ENCODE measurements at regions not wholly inside any gene's neighbourhood (a gene's known extent, or its start where the extent isn't known, plus 50 kb on each side); places are given as distances from the start of the nearest gene placed in this dataset.
"Not testable (repeated sequence)": the region's sequence is repeated elsewhere in the genome, so short reads cannot be mapped to it uniquely, and the experiment has no call there.

DNA sequence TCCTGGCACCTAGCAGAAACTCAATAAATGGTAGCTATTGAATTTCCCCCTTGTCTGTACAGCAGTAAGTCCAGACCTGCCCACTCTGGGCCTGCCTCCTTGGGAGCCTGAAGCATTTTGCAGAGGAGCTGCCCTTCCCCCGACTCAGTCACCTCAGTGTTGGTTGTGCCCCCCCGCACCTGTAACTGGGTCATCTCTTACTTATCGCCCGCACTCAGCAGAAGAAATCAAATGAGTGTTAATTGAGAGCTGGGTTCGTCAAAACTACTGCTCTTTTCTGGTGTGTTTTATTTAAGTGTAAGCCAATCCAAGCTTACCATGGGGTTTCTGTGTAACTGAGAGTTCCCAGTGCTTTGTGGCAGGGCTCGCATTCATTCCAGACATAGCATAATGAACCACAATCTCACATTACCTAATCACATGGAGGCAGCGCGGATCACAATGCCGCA, 175.5 kb upstream of the IRF2BP2 start:
- not testable (repeated sequence) for H3K27ac ChIP-seq (ENCODE audit: low read depth, low read length); H3K4me3 ChIP-seq (ENCODE audit: low read depth, low read length); H3K9me3 ChIP-seq (ENCODE audit: control insufficient read depth, insufficient read depth, low read length); H3K36me3 ChIP-seq (ENCODE audit: control insufficient read depth, insufficient read depth, low read length); DNase-seq (ENCODE audit: low read depth in 4 of 6, low spot score in 6 of 6); H3K27me3 ChIP-seq (ENCODE audit: control insufficient read depth, insufficient read depth, low read length); H3K4me1 ChIP-seq (ENCODE audit: control insufficient read depth, insufficient read depth, low read length)
- no CpG with 5 or more reads among the region's 9 CpGs for WGBS (ENCODE audit: insufficient coverage)

DNA sequence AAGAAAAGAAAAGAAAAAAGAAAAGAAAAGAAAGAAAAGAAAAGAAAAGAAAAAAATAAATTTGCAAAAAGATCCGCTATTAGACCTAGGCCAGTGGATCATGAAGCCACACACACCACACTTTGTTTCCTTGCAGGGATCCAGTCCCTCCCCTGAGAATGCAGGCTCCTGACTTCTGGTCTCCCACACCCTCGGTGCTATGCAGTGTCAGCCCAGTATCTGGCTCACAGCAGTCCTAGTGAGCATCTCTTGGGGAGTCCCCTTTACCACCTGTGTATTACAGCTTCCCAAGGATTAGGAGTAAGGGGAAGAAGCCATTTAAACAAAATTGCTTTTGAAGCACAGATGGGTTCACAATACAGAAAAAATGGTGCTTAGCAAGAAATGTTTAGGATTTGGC, 174.1 kb upstream of the IRF2BP2 start:
- H3K27me3 ChIP-seq (ENCODE audit: control insufficient read depth, insufficient read depth, low read length); H3K4me3 ChIP-seq (ENCODE audit: low read depth, low read length); H3K27ac ChIP-seq (ENCODE audit: low read depth, low read length); H3K36me3 ChIP-seq (ENCODE audit: control insufficient read depth, insufficient read depth, low read length); H3K4me1 ChIP-seq (ENCODE audit: control insufficient read depth, insufficient read depth, low read length); DNase-seq (ENCODE audit: low read depth in 4 of 6, low spot score in 6 of 6); H3K9me3 ChIP-seq (ENCODE audit: control insufficient read depth, insufficient read depth, low read length): not testable (repeated sequence)
- WGBS (ENCODE audit: insufficient coverage), result no CpG with 5 or more reads among the region's 2 CpGs

DNA sequence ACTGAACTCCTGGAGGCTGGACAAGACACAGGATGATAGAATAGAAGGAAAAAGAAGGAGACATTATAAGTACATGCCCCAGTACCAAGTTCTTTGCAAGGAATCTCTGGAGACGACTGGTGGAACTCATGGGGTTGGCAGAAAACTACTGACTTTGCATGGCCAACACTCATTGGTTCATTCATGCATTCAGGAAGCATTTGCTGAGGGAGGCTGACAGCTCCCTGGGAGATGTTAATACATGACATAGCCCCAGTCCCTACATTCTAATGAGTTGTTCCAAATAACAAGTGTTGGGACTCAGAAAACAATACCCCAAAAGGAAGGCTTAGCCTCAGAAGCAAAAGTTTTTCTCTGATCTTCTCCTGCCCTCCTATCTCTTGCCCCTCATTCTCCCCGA, 172.8 kb upstream of the IRF2BP2 start:
- Histone ChIP-seq H3K4me3 (ENCODE audit: low read depth, low read length) (no peak overlapping the region), H3K36me3 (ENCODE audit: control insufficient read depth, insufficient read depth, low read length) (no peaks in the 10 kb centered on the region), H3K4me1 (ENCODE audit: control insufficient read depth, insufficient read depth, low read length) (no peaks in the 10 kb centered on the region), H3K9me3 (ENCODE audit: control insufficient read depth, insufficient read depth, low read length) (no peaks in the 10 kb centered on the region), H3K27ac (ENCODE audit: low read depth, low read length) (no peak overlapping the region), H3K27me3 (ENCODE audit: control insufficient read depth, insufficient read depth, low read length) (no peaks in the 10 kb centered on the region)
- 55% methylated on average over 2 of the region's 2 CpGs for WGBS (ENCODE audit: insufficient coverage)
- peak in 1 of 6 donors; percentile 64 for DNase-seq (ENCODE audit: low read depth in 4 of 6, low spot score in 6 of 6)

DNA sequence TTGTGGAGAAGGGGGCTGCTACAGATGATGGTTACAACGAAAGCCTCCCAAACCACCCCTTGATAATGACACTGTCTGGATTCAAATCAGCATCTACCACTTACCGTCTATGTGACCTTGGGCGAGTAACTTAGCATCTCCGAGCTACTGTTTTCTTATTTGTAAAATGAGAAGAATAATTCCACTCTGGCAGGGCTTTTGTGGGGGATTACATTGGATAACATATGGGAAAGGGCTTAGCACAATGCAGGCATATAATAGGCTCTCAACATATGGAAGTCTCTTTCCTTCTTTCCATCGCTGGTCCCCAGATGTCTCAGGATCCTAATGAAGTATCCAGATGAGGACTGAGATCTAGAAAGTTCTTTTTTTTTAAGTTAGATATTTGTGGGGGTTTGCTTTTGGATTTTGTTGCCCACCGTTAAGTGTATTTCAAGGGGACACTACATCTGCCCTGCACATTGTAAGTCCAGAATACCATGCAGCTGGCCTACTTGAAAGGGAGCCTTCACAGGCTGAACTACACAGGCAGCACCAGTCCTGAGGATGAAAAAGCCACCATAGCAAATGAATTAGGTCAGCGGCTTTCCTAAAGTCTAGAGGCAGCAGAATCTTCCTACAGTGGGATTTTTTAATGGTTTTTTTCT, 172.2 kb upstream of the IRF2BP2 start:
- 75% methylated on average over 6 of the region's 7 CpGs for WGBS (ENCODE audit: insufficient coverage)
- peak in 1 of 6 donors; percentile 61 for DNase-seq (ENCODE audit: low read depth in 4 of 6, low spot score in 6 of 6)

DNA sequence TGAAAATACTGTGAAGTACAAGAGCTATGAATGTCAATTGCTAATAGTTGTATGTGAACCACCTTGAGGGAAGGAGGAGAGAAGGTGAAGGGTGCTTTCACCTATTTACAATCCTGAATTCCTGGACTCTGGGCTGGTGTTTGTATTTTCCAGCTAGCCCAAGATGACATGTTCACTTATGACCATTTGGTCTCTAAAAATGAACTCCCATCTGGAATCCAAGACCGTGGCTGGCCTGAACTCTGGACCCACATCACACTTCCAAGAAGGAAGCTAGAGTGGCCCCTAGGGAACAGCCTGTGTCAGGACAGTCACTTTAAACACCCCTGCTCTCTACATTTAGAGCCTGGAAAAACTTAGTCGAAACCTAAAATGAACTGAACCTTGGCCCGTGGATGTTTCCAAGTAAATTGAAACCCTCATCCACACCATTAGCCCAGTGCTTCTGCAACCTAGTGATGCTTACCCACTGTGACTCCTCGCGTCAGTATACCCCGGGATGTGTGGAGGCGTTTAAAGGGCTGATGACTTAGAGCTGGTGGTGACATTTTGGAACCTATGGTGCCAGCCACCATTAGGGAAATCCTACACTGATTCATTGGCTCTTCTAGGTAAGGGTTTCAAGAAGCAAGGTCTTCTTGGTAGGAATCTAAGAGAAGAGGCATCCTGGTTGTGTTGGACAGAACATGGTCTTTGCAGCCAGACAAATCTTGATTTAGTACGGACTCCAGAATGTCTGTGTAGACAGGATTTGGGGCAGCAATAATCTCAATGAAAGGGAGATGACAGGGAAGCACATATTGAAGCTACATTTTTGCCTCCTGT, 171.5 kb upstream of the IRF2BP2 start:
- DNase-seq (ENCODE audit: low read depth in 4 of 6, low spot score in 6 of 6), result no peak
- peaks cover 5% of the 10 kb centered on the region for H3K27me3 ChIP-seq (ENCODE audit: control insufficient read depth, insufficient read depth, low read length)
- WGBS (ENCODE audit: insufficient coverage), result 95% methylated on average over 8 of the region's 8 CpGs

More for the DNA sequence above, 172.2 kb upstream of the IRF2BP2 start:
- no peak overlapping the region for H3K4me3 ChIP-seq (ENCODE audit: low read depth, low read length)
- H3K9me3 ChIP-seq (ENCODE audit: control insufficient read depth, insufficient read depth, low read length), result no peaks in the 10 kb centered on the region
- H3K36me3 ChIP-seq (ENCODE audit: control insufficient read depth, insufficient read depth, low read length), result no peaks in the 10 kb centered on the region
- no peaks in the 10 kb centered on the region for H3K27me3 ChIP-seq (ENCODE audit: control insufficient read depth, insufficient read depth, low read length)
- H3K4me1 ChIP-seq (ENCODE audit: control insufficient read depth, insufficient read depth, low read length), result no peaks in the 10 kb centered on the region
- no peak overlapping the region for H3K27ac ChIP-seq (ENCODE audit: low read depth, low read length)

DNA sequence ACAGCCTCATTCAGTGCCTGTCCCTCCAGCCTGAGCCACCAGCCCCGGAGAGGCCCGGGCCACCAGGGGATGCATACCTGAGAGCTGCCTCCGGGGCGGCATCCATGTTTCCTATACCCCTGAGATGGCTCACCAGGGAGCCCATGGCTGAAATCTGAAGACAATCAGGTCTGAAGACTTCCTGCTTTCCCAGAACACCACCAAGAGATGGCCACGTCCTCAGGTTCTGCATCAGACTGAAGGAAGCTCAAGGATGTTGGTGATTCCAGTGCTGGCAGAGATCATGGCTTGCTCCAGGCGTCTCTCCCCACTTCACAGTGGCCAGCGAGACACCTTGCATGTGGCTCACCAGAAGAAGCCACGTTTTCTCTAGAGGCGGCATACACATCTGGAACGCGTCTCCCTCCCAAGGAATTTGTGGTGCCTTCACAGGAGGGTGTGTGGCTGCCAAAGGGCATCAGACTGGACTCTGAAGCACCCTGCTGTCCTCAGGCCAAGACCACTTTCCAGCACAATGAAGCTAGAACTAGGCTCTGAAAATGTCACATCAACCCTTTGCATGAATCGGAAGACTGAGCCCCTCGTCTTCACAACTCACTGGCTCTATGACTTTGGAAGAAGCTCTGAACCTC, 170.7 kb upstream of the IRF2BP2 start:
- Histone ChIP-seq H3K27ac (ENCODE audit: low read depth, low read length) (no peak overlapping the region), H3K4me3 (ENCODE audit: low read depth, low read length) (no peak overlapping the region), H3K27me3 (ENCODE audit: control insufficient read depth, insufficient read depth, low read length) (peaks cover 6% of the 10 kb centered on the region), H3K9me3 (ENCODE audit: control insufficient read depth, insufficient read depth, low read length) (no peaks in the 10 kb centered on the region), H3K36me3 (ENCODE audit: control insufficient read depth, insufficient read depth, low read length) (no peaks in the 10 kb centered on the region), H3K4me1 (ENCODE audit: control insufficient read depth, insufficient read depth, low read length) (no peaks in the 10 kb centered on the region)
- DNase-seq (ENCODE audit: low read depth in 4 of 6, low spot score in 6 of 6), result no peak
- 89% methylated on average over 13 of the region's 13 CpGs for WGBS (ENCODE audit: insufficient coverage)

More for the DNA sequence above, 171.5 kb upstream of the IRF2BP2 start:
- Histone ChIP-seq H3K4me1 (ENCODE audit: control insufficient read depth, insufficient read depth, low read length) (no peaks in the 10 kb centered on the region), H3K9me3 (ENCODE audit: control insufficient read depth, insufficient read depth, low read length) (no peaks in the 10 kb centered on the region), H3K36me3 (ENCODE audit: control insufficient read depth, insufficient read depth, low read length) (no peaks in the 10 kb centered on the region), H3K4me3 (ENCODE audit: low read depth, low read length) (no peak overlapping the region), H3K27ac (ENCODE audit: low read depth, low read length) (no peak overlapping the region)

DNA sequence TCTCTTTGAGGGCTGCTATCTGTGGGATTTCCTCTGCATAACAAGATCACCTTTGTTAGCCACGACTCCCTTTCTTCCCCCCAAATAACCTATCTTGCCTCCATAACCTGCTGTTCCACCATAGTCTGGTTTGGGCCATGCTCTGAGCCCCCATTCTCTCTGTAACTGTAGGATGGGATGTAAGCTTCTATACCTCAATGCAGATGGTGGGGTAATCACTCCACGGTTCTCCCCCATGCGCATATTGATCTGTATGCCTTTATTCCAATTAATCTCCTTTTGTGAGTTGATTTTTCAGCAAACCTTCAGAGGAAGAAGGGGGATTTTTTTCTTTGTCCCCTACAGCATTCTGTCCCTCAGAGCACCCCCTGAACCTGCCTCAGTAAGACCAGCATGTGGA, 170.1 kb upstream of the IRF2BP2 start:
- H3K27me3 ChIP-seq (ENCODE audit: control insufficient read depth, insufficient read depth, low read length), result peaks cover 6% of the 10 kb centered on the region
- no peaks in the 10 kb centered on the region for H3K4me1 ChIP-seq (ENCODE audit: control insufficient read depth, insufficient read depth, low read length)
- 67% methylated on average over 1 of the region's 3 CpGs for WGBS (ENCODE audit: insufficient coverage)
- H3K4me3 ChIP-seq (ENCODE audit: low read depth, low read length), result no peak overlapping the region
- no peaks in the 10 kb centered on the region for H3K9me3 ChIP-seq (ENCODE audit: control insufficient read depth, insufficient read depth, low read length)
- no peak overlapping the region for H3K27ac ChIP-seq (ENCODE audit: low read depth, low read length)
- no peaks in the 10 kb centered on the region for H3K36me3 ChIP-seq (ENCODE audit: control insufficient read depth, insufficient read depth, low read length)
- DNase-seq (ENCODE audit: low read depth in 4 of 6, low spot score in 6 of 6), result no peak

DNA sequence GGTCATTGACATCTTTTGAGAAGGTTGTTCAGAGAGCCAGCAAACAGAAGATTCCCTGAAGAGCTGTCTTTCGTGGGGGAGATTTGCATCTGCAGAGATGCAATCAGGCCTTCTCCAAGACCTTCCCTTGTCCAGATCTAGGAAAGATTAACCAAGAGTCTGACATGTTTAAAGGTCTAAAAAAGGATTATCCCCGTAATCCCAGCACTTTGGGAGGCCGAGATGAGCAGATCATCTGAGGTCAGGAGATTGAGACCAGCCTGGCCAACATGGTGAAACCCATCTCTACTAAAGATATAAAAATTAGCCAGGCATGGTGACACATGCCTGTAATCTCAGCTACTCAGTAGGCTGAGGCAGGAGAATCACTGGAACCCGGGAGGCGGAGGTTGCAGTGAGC, 169.6 kb upstream of the IRF2BP2 start:
- not testable (repeated sequence) for H3K4me3 ChIP-seq (ENCODE audit: low read depth, low read length); H3K9me3 ChIP-seq (ENCODE audit: control insufficient read depth, insufficient read depth, low read length); H3K27me3 ChIP-seq (ENCODE audit: control insufficient read depth, insufficient read depth, low read length); H3K27ac ChIP-seq (ENCODE audit: low read depth, low read length); DNase-seq (ENCODE audit: low read depth in 4 of 6, low spot score in 6 of 6); H3K4me1 ChIP-seq (ENCODE audit: control insufficient read depth, insufficient read depth, low read length); H3K36me3 ChIP-seq (ENCODE audit: control insufficient read depth, insufficient read depth, low read length)
- 95% methylated on average over 5 of the region's 5 CpGs for WGBS (ENCODE audit: insufficient coverage)

DNA sequence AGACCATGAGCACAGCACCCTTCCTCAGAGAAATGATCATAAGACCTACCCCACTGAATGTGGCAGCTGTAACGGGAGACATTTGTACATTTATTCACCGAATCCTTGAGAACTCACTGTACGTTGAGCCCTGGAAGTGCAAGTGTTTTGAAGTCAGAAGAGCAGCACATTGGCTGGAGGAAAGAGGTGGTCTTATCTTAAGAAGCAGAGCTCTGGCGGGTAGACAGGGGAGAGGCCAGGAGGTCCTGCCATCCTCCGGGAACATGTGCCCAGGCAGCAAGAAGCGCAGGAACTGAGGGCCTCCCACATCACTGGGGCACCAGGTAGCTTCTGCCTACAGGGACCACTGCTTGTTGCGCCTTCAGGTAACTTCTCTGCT, 169.2 kb upstream of the IRF2BP2 start:
- H3K4me3 ChIP-seq (ENCODE audit: low read depth, low read length), result no peak overlapping the region
- DNase-seq (ENCODE audit: low read depth in 4 of 6, low spot score in 6 of 6), result no peak
- H3K9me3 ChIP-seq (ENCODE audit: control insufficient read depth, insufficient read depth, low read length), result no peaks in the 10 kb centered on the region
- H3K27me3 ChIP-seq (ENCODE audit: control insufficient read depth, insufficient read depth, low read length), result peaks cover 6% of the 10 kb centered on the region
- 81% methylated on average over 7 of the region's 7 CpGs for WGBS (ENCODE audit: insufficient coverage)
- H3K36me3 ChIP-seq (ENCODE audit: control insufficient read depth, insufficient read depth, low read length), result no peaks in the 10 kb centered on the region
- no peak overlapping the region for H3K27ac ChIP-seq (ENCODE audit: low read depth, low read length)
- H3K4me1 ChIP-seq (ENCODE audit: control insufficient read depth, insufficient read depth, low read length), result no peaks in the 10 kb centered on the region

All from spinal cord (tissue), 9 donors.